GM12878 (cell line): ENCODE measurements at regions not wholly inside any gene's neighbourhood (a gene's known extent, or its start where the extent isn't known, plus 50 kb on each side); places are given as distances from the start of the nearest gene placed in this dataset.

ENCODE experiments used
- ATAC-seq: fragments of 200-7000 bp; cut with Tn5 transposase; 3 replicates; pipeline ENCODE4 v1.9.1; 2020; ENCODE audit warnings: mild to moderate bottlenecking, moderate library complexity
- BruUV-seq: library from RNA; stranded (reverse); fragments of 400-500 nt; replicated peaks from 2 replicates; lab custom pipeline; 2021; lab: Mats Ljungman, UMichigan
- CTCF ChIA-PET: fragments of 300-600 bp; sonication (Branson Sonifier 250); formaldehyde crosslinking; extraction: SDS; loops from one replicate; lab custom pipeline; 2021; ENCODE audit warnings: inconsistent platforms; lab: Yijun Ruan, JAX
- POLR2A ChIA-PET: fragments of 350-600 bp; formaldehyde crosslinking; extraction: SDS; loops from one replicate; lab custom pipeline; 2021; ENCODE audit warnings: inconsistent platforms; lab: Charles Lee
- RAD21 ChIA-PET: fragments of 300-600 bp; sonication (Branson Sonifier 250); formaldehyde crosslinking; loops from one replicate; lab custom pipeline; 2023; ENCODE audit warnings: antibody characterized with exemption; ENCODE audit not compliant: unreplicated experiment; lab: Charles Lee
- SMC1A ChIA-PET: fragments of 300-600 bp; sonication (Branson Sonifier 250); formaldehyde crosslinking; loops from one replicate; lab custom pipeline; 2023; ENCODE audit not compliant: unreplicated experiment, uncharacterized antibody; lab: Charles Lee
- DNase-seq: peaks from one replicate; pipeline ENCODE4 v3.0.0-alpha.2; 2011; ENCODE audit warnings: low read depth, low spot score
- FAIRE-seq: peaks from 3 replicates; lab custom pipeline; 2011; peaks lifted over from hg19 to GRCh38; lab: Jason Lieb, UNC
- H2AFZ ChIP-seq: 2 replicates; pipeline ENCODE4 v1.6.0; 2011; ENCODE audit warnings: low read depth, low read length, control low read depth; ENCODE audit not compliant: control insufficient read depth
- H3K27ac ChIP-seq: 2 replicates; pipeline ENCODE4 v1.5.1; 2011; ENCODE audit warnings: control low read depth; ENCODE audit not compliant: control insufficient read depth, insufficient read depth
- H3K27me3 ChIP-seq, 2 experiments: replicated peaks in 1 of 2; 2 replicates each; pipeline versions ENCODE4 v1.6.0 to v1.6.1; 2011; ENCODE audit warnings: low read length in 1 of 2; ENCODE audit not compliant: control insufficient read depth in 2 of 2, insufficient read depth in 2 of 2
- H3K36me3 ChIP-seq, 2 experiments: 2 replicates each; pipeline ENCODE4 v1.5.1; 2011; ENCODE audit warnings: low read length in 1 of 2; ENCODE audit not compliant: control insufficient read depth in 2 of 2, insufficient read depth in 2 of 2
- H3K4me1 ChIP-seq: 2 replicates; pipeline ENCODE4 v1.6.1; 2011; ENCODE audit warnings: mild to moderate bottlenecking, low read length, moderate library complexity, mixed read lengths; ENCODE audit not compliant: control insufficient read depth, insufficient read depth
- H3K4me2 ChIP-seq: 2 replicates; pipeline ENCODE4 v1.6.0; 2011; ENCODE audit warnings: control low read depth; ENCODE audit not compliant: control insufficient read depth, insufficient read depth
- H3K4me3 ChIP-seq: fragments of 200-600 bp; sonication (generic); 2 replicates; pipeline ENCODE4 v1.5.1; 2016
- H3K79me2 ChIP-seq: 2 replicates; pipeline ENCODE4 v1.6.0; 2011; ENCODE audit warnings: low read length; ENCODE audit not compliant: control insufficient read depth, insufficient read depth
- H3K9ac ChIP-seq: 2 replicates; pipeline ENCODE4 v1.8.0; 2011; ENCODE audit warnings: low read length, control low read depth, mixed read lengths; ENCODE audit not compliant: control insufficient read depth, insufficient read depth
- H3K9me3 ChIP-seq: replicated peaks from 3 replicates; pipeline ENCODE4 v1.5.1; 2011; ENCODE audit warnings: mild to moderate bottlenecking, low read length; ENCODE audit not compliant: control insufficient read depth, insufficient read depth
- H4K20me1 ChIP-seq: 2 replicates; pipeline ENCODE4 v1.6.0; 2011; ENCODE audit not compliant: control insufficient read depth, insufficient read depth
- ATF7 ChIP-seq: fragments of 450-650 bp; IDR thresholded peaks from 2 replicates; pipeline ENCODE4 v1.6.1; 2016; ENCODE audit warnings: low read depth, mild to moderate bottlenecking
- BCL11A ChIP-seq: IDR thresholded peaks from 2 replicates; pipeline ENCODE4 v1.6.1; 2011; ENCODE audit warnings: low read depth, low read length
- CBFB ChIP-seq: IDR thresholded peaks from 2 replicates; pipeline ENCODE4 v1.6.1; 2016; ENCODE audit warnings: antibody characterized with exemption, low read depth
- CHD1 ChIP-seq: IDR thresholded peaks from 2 replicates; pipeline ENCODE4 v1.6.1; 2012; ENCODE audit warnings: low read depth, low read length, improper control_type of control experiment
- JUNB ChIP-seq: IDR thresholded peaks from 2 replicates; pipeline ENCODE4 v1.6.1; 2016; ENCODE audit warnings: antibody characterized with exemption, mild to moderate bottlenecking
- LARP7 ChIP-seq: fragments of 450-650 bp; IDR thresholded peaks from 2 replicates; pipeline ENCODE4 v1.6.1; 2017; ENCODE audit warnings: mild to moderate bottlenecking
- MXI1 ChIP-seq: fragments of 150-350 bp; IDR thresholded peaks from 2 replicates; pipeline ENCODE4 v1.6.1; 2011; ENCODE audit warnings: low read depth, mild to moderate bottlenecking, inconsistent platforms, low read length, improper control_type of control experiment
- TCF3 ChIP-seq: IDR thresholded peaks from 2 replicates; pipeline ENCODE4 v1.6.1; 2012; ENCODE audit warnings: low read depth, mild to moderate bottlenecking, low read length, borderline replicate concordance; ENCODE audit not compliant: insufficient read depth
- WGBS: methylation state at CpG from one replicate; pipeline ENCODE4 v1.1.6; 2016; ENCODE audit warnings: low lambda C conversion rate; ENCODE audit not compliant: insufficient replicate concordance, insufficient coverage; ENCODE audit errors: missing lambda C conversion rate; 5-methylcytosine and 5-hydroxymethylcytosine counted together
- in situ Hi-C: fragments of 300-500 bp; cut with MboI; formaldehyde crosslinking; loops from 9 replicates; pipeline ENCODE4 v1.14.3; 2018; ENCODE audit warnings: mixed read lengths
- intact Hi-C: fragments of 100-400 bp; cut with micrococcal nuclease; formaldehyde crosslinking; loops from one replicate; pipeline ENCODE4 v1.14.2; 2022; ENCODE audit not compliant: unreplicated experiment
- TF ChIP-seq, protein P1 (sequence below): fragments of 450-650 bp; IDR thresholded peaks from 2 replicates; pipeline ENCODE4 v1.6.1; 2017; ENCODE audit warnings: antibody characterized with exemption, mild to moderate bottlenecking, moderate library complexity
- TF ChIP-seq, protein P2 (sequence below): IDR thresholded peaks from 2 replicates; pipeline ENCODE4 v1.6.1; 2011; ENCODE audit warnings: low read depth, mild to moderate bottlenecking, low read length, moderate library complexity, borderline replicate concordance; ENCODE audit errors: extremely low read depth
- TF ChIP-seq, protein P3 (sequence below): IDR thresholded peaks from 2 replicates; pipeline ENCODE4 v1.6.1; 2012; ENCODE audit warnings: low read depth, low read length, improper control_type of control experiment

DNA sequence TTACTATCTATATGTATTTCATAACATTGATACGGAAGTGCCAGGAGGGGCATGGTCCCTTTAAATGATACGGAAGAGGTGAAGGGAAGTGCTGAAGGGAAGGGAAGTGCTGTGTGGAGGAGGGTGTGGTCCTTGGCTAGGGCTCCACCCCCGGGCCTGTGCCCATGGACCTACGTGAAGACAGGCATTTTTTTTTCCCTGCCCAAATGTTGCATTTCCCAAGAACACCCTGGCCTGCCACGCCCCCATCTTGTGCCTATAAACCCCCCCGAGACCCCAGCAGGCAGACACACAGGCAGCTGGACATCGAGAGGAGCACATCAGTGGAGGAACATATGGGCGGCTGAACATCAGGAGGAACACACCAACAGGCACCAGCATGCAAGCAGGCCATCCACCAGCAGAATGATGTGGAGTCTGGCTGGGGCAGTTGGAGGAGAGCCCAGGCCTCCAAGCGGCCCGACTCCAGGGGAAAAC lies 134.1 kb downstream of the SLC41A2 start:
- no peak for TF ChIP-seq CHD1
- no peaks in the 10 kb centered on the region for H3K27me3 ChIP-seq
- in situ Hi-C loops, result no loop called here
- DNase-seq, result no peak
- CTCF ChIA-PET, result no interaction called here
- H3K9me3 ChIP-seq, result peaks cover 5% of the 10 kb centered on the region; the same call in 2 of the 3 replicates
- intact Hi-C loops, result no loop called here
- RAD21 ChIA-PET, result interaction anchor here (2.8 kb wide), 1 partner anchor 442 kb away, joined by 9 read pairs; no protein-coding TSS in a partner anchor
- POLR2A ChIA-PET, result no interaction called here
- 95% methylated on average over 10 of the region's 10 CpGs for WGBS
- H3K27ac ChIP-seq, result no peak overlapping the region
- no peak overlapping the region for H3K4me3 ChIP-seq
- BruUV-seq, result no TSS peak
- ATAC-seq, result no peak
- no peaks in the 10 kb centered on the region for H3K4me1 ChIP-seq
- SMC1A ChIA-PET, result interaction anchor here (1.0 to 2.5 kb wide), 3 partner anchors 9 to 442 kb away, joined by 3 to 14 read pairs (median 5); no protein-coding TSS in a partner anchor
- H3K9ac ChIP-seq, result no peak overlapping the region
- FAIRE-seq, result no peak
- H3K4me2 ChIP-seq, result no peak overlapping the region
- no peak overlapping the region for H2AFZ ChIP-seq
- H3K79me2 ChIP-seq, result no peaks in the 10 kb centered on the region
- H4K20me1 ChIP-seq, result no peaks in the 10 kb centered on the region
- no peaks in the 10 kb centered on the region for H3K36me3 ChIP-seq

DNA sequence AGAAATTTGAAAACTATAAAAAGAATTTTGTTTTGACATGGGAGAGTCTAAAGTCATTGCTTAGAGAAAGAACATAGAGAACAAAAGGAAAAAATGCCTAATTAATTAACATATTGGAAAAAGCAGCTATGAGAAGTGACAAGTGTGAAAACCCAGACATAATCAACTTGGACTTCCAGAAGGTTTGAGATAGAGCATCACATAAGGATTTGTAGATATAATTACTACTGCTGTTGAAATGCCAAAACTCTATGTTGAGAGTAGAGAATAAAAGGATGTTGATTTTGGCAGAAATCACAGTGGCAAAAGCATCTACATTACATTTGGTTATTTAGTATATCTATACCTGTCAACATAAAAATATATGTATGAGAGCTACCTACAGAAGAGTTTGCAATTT lies 135.1 kb downstream of the SLC41A2 start:
- Histone ChIP-seq H3K27me3 (no peaks in the 10 kb centered on the region), H3K9ac (no peak overlapping the region), H3K9me3 (peaks cover 5% of the 10 kb centered on the region; the same call in 2 of the 3 replicates), H2AFZ (no peak overlapping the region), H3K79me2 (no peaks in the 10 kb centered on the region), H3K4me3 (no peak overlapping the region), H3K4me2 (no peak overlapping the region), H3K4me1 (no peaks in the 10 kb centered on the region), H3K36me3 (no peaks in the 10 kb centered on the region), H4K20me1 (no peaks in the 10 kb centered on the region), H3K27ac (no peak overlapping the region)
- SMC1A ChIA-PET, result interaction anchor here (1.5 to 2.5 kb wide), 2 partner anchors 10 to 441 kb away, joined by 5 to 14 read pairs; no protein-coding TSS in a partner anchor
- intact Hi-C loops (no loop called here), in situ Hi-C loops (no loop called here)
- RAD21 ChIA-PET, result interaction anchor here (1.2 to 2.8 kb wide), 2 partner anchors 58 to 441 kb away, joined by 3 to 9 read pairs; no protein-coding TSS in a partner anchor
- POLR2A ChIA-PET, result interaction anchor here (1.4 kb wide), 1 partner anchor 12 kb away, joined by 4 read pairs; no protein-coding TSS in a partner anchor
- CTCF ChIA-PET, result interaction anchor here (1.1 kb wide), 1 partner anchor 441 kb away, joined by 4 read pairs; no protein-coding TSS in a partner anchor
- no TSS peak for BruUV-seq
- DNase-seq (no peak), ATAC-seq (no peak), FAIRE-seq (no peak)
- TF ChIP-seq, protein P1, sequence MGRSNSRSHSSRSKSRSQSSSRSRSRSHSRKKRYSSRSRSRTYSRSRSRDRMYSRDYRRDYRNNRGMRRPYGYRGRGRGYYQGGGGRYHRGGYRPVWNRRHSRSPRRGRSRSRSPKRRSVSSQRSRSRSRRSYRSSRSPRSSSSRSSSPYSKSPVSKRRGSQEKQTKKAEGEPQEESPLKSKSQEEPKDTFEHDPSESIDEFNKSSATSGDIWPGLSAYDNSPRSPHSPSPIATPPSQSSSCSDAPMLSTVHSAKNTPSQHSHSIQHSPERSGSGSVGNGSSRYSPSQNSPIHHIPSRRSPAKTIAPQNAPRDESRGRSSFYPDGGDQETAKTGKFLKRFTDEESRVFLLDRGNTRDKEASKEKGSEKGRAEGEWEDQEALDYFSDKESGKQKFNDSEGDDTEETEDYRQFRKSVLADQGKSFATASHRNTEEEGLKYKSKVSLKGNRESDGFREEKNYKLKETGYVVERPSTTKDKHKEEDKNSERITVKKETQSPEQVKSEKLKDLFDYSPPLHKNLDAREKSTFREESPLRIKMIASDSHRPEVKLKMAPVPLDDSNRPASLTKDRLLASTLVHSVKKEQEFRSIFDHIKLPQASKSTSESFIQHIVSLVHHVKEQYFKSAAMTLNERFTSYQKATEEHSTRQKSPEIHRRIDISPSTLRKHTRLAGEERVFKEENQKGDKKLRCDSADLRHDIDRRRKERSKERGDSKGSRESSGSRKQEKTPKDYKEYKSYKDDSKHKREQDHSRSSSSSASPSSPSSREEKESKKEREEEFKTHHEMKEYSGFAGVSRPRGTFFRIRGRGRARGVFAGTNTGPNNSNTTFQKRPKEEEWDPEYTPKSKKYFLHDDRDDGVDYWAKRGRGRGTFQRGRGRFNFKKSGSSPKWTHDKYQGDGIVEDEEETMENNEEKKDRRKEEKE, result no peak
- TF ChIP-seq, protein P2, sequence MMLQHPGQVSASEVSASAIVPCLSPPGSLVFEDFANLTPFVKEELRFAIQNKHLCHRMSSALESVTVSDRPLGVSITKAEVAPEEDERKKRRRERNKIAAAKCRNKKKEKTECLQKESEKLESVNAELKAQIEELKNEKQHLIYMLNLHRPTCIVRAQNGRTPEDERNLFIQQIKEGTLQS, result no peak
- no peak for TF ChIP-seq BCL11A
- TF ChIP-seq TCF3, result no peak
- no peak for TF ChIP-seq LARP7
- no peak for TF ChIP-seq MXI1
- no peak for TF ChIP-seq ATF7
- TF ChIP-seq CHD1, result no peak
- TF ChIP-seq, protein P3, sequence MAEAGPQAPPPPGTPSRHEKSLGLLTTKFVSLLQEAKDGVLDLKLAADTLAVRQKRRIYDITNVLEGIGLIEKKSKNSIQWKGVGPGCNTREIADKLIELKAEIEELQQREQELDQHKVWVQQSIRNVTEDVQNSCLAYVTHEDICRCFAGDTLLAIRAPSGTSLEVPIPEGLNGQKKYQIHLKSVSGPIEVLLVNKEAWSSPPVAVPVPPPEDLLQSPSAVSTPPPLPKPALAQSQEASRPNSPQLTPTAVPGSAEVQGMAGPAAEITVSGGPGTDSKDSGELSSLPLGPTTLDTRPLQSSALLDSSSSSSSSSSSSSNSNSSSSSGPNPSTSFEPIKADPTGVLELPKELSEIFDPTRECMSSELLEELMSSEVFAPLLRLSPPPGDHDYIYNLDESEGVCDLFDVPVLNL, result no peak
- no peak for TF ChIP-seq JUNB
- TF ChIP-seq CBFB, result no peak
